Muscle layer of colon (tissue), 2 donors: ENCODE measurements at regions not wholly inside any gene's neighbourhood (a gene's known extent, or its start where the extent isn't known, plus 50 kb on each side); places are given as distances from the start of the nearest gene placed in this dataset.
A peak's percentile ranks its signal among the peaks of the same experiment; 100 is the strongest.
"Not testable (repeated sequence)": the region's sequence is repeated elsewhere in the genome, so short reads cannot be mapped to it uniquely, and the experiment has no call there.

Experiments used
- H3K27ac ChIP-seq: one replicate; pipeline ENCODE4 v1.7.0; 2013; ENCODE audit warnings: low read depth, mild to moderate bottlenecking, low read length, moderate library complexity
- H3K27me3 ChIP-seq, 2 donors: one replicate each; pipeline ENCODE4 v1.7.0; 2013; ENCODE audit warnings: low read length in 2 of 2, mild to moderate bottlenecking in 2 of 2; ENCODE audit not compliant: insufficient read depth in 2 of 2, control insufficient read depth in 1 of 2
- H3K36me3 ChIP-seq: one replicate; pipeline ENCODE4 v1.7.0; 2013; ENCODE audit warnings: mild to moderate bottlenecking, low read length; ENCODE audit not compliant: insufficient read depth
- H3K4me1 ChIP-seq: one replicate; pipeline ENCODE4 v1.7.0; 2013; ENCODE audit warnings: mild to moderate bottlenecking, low read length; ENCODE audit not compliant: insufficient read depth
- H3K4me3 ChIP-seq, 2 donors: one replicate each; pipeline ENCODE4 v1.7.0; 2013; ENCODE audit warnings: low read length in 2 of 2, low read depth in 1 of 2, mild to moderate bottlenecking in 1 of 2, moderate library complexity in 1 of 2
- H3K9ac ChIP-seq: one replicate; pipeline ENCODE4 v1.7.0; 2013; ENCODE audit warnings: low read length
- H3K9me3 ChIP-seq: one replicate; pipeline ENCODE4 v1.7.0; 2013; ENCODE audit warnings: mild to moderate bottlenecking, low read length
- donor health status: abdominal sarcoma.
- donor health status: Adenocarcinoma of cecum.

DNA sequence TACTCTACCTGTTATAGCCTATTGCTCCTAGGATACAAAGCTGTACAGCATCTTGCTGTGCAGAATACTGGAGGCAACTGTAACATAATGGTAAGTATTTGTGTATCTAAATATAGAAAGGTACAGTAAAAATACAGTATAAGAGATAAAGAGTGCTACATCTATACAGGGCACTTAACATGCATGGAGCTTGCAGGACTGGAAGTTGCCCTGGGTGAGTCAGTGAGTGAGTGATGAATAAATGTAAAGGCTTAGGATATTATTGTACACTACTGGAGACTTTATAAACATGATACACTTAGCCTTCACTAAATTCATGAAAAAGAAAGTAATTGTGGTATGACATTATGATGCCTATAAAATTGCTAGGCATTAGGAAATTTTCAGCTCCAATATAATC lies 65.5 kb upstream of the OSMR start:
- Histone ChIP-seq H3K9me3 (no peaks in the 10 kb centered on the region), H3K27ac (no peak overlapping the region), H3K27me3 (no peaks in the 10 kb centered on the region), H3K4me3 (no peak overlapping the region), H3K4me1 (peaks cover 26% of the 10 kb centered on the region), H3K36me3 (no peaks in the 10 kb centered on the region), H3K9ac (no peak overlapping the region)

DNA sequence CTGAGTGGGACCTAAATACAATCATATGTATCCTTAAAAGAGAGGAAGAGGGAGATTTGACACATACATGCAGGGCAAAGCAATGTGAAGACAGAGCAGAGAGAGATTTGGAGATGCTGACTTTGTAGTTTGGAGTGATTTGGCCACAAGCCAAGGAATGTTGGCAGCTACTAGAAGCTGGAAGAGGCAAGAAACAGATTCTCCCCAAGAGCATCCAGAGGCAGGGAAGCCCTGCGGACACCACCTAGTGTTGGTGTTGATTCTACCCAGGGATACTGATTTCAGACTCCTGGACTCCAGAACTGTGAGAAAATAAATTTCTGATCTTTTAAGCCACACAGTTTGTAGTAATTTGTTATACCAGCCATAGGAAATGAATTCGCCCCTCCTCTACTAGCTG lies 64.9 kb upstream of the OSMR start:
- peaks cover 26% of the 10 kb centered on the region for H3K4me1 ChIP-seq
- no peak overlapping the region for H3K27ac ChIP-seq
- no peaks in the 10 kb centered on the region for H3K27me3 ChIP-seq
- H3K36me3 ChIP-seq = no peaks in the 10 kb centered on the region
- H3K9ac ChIP-seq = no peak overlapping the region
- H3K4me3 ChIP-seq = no peak overlapping the region
- no peaks in the 10 kb centered on the region for H3K9me3 ChIP-seq

DNA sequence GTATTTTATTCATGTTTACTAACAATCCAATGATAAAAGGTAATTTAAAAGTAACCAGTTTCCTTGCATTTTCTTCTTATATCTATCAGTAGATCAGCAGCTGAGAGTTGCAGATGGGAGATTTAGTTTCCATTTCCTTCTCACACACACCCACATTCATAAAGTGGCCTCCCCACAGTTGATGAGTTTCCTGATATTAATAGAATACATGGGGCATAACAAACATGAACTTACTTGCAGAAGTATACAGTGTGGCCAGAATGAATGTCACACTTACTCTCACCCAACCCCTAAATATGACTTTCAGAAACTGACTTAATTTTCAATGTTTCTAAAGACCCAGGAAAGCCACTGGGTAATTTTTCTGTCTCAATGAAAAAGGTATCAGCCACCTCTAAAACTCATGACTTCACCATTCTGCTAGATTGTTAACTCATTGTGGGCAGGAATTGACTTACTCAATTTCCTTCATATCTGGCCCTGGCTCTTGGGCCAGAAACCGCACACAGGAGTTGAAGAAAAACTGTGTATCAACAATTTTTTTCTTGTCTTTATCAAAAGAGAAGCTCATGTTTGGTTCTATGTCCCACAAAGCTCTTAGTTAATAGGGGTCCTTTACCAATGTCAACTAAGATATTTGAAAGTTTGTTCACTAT lies 63.5 kb upstream of the OSMR start:
- Histone ChIP-seq H3K36me3 (no peaks in the 10 kb centered on the region), H3K4me1 (peaks cover 26% of the 10 kb centered on the region), H3K4me3 (no peak overlapping the region), H3K27ac (peak overlapping the region; percentile 56), H3K9ac (no peak overlapping the region), H3K9me3 (no peaks in the 10 kb centered on the region), H3K27me3 (no peaks in the 10 kb centered on the region)

DNA sequence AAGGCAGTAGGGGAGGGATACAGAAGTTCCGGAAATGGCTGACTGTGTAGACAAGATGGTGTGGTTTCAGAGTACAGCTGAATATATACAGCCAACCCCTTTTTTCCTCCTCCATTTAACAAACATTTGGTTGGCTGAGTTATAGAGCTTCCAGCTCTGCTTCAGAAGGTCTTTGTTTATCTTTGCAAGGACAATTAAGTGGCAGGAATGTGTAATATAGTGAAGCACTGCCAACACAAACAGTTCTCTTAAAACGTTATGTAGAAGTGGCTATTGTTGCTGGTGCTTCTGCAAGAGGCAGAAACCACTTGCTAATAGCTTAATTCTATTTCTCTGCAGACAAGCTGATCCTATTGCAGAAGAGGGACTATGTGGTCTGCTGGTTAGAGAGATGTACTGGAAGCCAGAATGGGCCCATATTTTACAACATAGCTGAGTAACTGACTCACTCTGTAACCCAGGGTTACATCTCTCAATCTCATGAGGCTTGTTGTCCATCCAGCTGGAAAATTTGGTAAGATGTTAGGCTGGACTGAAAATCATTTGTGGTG lies 62.7 kb upstream of the OSMR start:
- Histone ChIP-seq H3K9me3 (no peaks in the 10 kb centered on the region), H3K27me3 (no peaks in the 10 kb centered on the region), H3K4me3 (no peak overlapping the region), H3K9ac (no peak overlapping the region), H3K36me3 (no peaks in the 10 kb centered on the region), H3K4me1 (peaks cover 26% of the 10 kb centered on the region), H3K27ac (peak overlapping the region; percentile 56)

DNA sequence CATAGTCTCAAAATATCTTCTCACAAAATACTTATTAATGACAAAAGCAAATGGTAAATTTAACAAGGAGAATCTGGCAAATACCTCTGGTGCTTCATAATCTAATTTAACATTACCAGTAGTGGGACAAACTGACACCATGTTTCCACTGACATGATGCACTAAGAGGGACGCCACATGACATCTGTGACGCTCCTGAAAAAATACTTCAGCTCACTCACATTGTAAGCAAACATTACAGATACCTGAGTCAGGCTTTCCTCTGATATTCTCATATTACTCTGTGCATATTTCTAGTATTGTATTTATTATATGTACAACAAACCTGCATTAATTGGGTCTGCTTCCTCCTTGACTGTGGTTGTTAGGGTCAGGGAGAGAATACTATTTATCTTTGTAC lies 56.7 kb upstream of the OSMR start:
- Histone ChIP-seq H3K4me3 (no peak overlapping the region), H3K9ac (no peak overlapping the region), H3K36me3 (no peaks in the 10 kb centered on the region), H3K27me3 (no peaks in the 10 kb centered on the region), H3K27ac (no peak overlapping the region), H3K4me1 (no peaks in the 10 kb centered on the region), H3K9me3 (no peaks in the 10 kb centered on the region)

DNA sequence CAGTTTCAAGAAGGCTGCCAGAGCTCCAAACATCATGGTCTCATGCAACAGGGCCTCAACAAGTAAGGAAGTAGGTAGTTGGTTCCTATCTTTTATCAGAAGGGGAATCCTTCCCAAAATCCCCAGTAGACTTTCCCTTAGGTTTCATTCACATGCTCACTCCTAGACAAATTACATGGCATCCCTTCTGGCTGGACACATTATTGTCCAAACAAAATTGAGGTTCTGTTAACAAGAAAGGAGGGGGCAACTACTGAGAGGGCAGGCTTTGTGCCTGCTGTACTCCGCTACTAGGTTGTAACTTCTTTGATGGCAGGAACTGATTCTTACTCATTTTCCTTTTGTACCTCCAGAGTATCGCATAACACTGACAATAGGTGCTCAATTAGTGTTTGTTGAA lies 56.0 kb upstream of the OSMR start:
- Histone ChIP-seq H3K27ac (no peak overlapping the region), H3K9me3 (no peaks in the 10 kb centered on the region), H3K4me3 (no peak overlapping the region), H3K4me1 (no peaks in the 10 kb centered on the region), H3K27me3 (no peaks in the 10 kb centered on the region), H3K9ac (no peak overlapping the region), H3K36me3 (no peaks in the 10 kb centered on the region)

DNA sequence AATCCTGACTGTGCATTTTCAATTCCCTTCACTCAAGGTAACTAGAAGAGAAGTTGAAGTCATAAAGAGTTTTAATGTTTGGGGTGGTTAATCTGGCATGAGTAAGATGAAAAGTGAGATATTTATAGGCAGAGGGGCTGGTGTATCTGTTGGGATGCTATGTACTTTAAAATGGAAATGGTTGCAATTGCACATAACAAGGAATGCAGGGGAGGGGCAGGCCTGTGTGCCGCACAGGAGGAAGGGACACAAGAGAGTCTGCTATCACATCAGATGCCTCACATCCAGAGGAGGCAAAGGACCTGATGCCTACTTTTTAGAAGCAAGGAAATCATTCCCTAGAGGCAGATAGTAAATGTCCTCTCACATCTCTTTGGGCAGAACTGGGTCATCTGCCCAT lies 55.5 kb upstream of the OSMR start:
- Histone ChIP-seq H3K4me3 (no peak overlapping the region), H3K4me1 (no peaks in the 10 kb centered on the region), H3K9me3 (no peaks in the 10 kb centered on the region), H3K27ac (no peak overlapping the region), H3K9ac (no peak overlapping the region), H3K36me3 (no peaks in the 10 kb centered on the region), H3K27me3 (no peaks in the 10 kb centered on the region)

DNA sequence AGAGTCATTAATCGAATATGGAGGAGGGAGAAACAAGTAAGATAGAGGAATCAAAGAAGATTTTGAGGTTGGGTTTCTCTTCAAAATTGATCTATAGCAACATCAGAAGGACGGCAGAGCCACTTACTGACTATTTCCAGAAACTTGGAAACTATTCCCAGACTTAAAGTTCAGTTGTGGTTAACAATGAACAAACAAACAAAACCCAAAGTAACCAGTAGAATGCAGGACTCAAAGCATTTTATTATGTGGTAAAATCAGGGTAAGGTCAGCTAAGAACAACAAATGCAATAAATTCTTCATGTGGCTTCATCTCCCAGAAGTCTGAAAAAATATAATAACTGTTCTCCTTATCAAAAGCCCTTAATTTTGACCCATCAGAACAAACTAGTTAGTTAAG lies 54.9 kb upstream of the OSMR start:
- no peak overlapping the region for H3K9ac ChIP-seq
- no peaks in the 10 kb centered on the region for H3K27me3 ChIP-seq
- no peaks in the 10 kb centered on the region for H3K9me3 ChIP-seq
- H3K27ac ChIP-seq = no peak overlapping the region
- no peaks in the 10 kb centered on the region for H3K36me3 ChIP-seq
- no peaks in the 10 kb centered on the region for H3K4me1 ChIP-seq
- H3K4me3 ChIP-seq = no peak overlapping the region

DNA sequence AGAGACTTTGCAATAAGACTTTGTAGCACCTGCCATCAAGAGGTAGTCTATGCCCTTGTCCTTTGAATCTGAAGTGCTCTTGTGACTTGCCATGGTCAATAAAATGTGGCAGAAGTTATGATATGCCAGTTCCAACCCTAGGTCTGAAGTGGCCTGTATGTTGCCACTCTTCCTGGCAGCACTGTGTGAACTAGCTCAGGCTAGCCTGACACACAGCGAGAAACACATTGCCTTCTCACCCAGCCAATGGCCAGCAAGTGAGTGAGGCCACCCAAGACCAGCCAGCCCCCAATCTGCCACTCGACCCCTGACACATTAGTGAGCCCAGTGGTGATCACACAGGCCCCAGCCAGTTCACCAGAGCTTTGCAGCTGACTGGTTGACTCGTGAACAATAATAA lies 52.7 kb upstream of the OSMR start:
- Histone ChIP-seq H3K36me3 (no peaks in the 10 kb centered on the region), H3K9me3 (no peaks in the 10 kb centered on the region), H3K4me3 (no peak overlapping the region), H3K27ac (no peak overlapping the region), H3K4me1 (no peaks in the 10 kb centered on the region), H3K9ac (no peak overlapping the region), H3K27me3 (no peaks in the 10 kb centered on the region)

DNA sequence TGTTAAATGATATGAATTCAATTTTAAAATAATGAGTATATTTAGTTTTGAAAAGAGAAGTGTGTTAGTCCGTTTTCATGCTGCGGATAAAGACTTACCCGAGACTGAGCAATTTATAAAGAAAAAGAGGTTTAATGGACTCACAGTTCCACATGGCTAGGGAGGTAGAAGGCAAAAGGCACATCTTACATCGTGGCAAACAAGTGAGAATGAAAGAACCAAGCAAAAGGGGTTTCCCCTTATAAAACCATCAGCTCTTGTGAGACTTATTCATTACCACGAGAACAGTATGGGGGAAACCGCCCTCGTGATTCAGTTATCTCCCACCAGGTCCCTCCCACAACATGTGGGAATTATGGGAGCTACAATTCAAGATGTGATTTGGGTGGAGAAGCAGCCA lies 51.8 kb upstream of the OSMR start:
- H3K36me3 ChIP-seq, H3K4me1 ChIP-seq, H3K4me3 ChIP-seq, H3K27ac ChIP-seq, H3K9ac ChIP-seq, H3K9me3 ChIP-seq, H3K27me3 ChIP-seq: not testable (repeated sequence)

DNA sequence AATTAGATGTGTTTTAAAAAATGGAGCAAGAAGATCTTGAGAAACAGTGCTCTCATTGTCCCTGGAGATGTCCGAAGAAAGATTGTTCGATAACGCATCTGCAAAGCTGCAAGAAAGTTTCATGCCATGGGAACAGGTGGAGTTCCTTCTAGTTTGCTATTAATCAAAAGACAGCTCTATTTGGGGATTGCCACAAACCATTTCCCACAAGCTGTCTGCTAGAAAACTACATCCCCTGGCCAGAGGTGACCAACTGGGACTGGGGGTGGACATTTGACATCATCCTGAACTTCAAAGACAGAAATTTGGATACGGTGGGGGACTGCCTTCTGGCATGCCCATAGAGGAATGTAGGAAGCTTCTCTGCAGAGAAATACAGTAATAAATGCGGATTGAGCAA lies 50.8 kb upstream of the OSMR start:
- no peaks in the 10 kb centered on the region for H3K36me3 ChIP-seq
- H3K9me3 ChIP-seq = no peaks in the 10 kb centered on the region
- H3K4me3 ChIP-seq = no peak overlapping the region
- H3K27ac ChIP-seq = no peak overlapping the region
- no peaks in the 10 kb centered on the region for H3K27me3 ChIP-seq
- peaks cover under 1% of the 10 kb centered on the region for H3K4me1 ChIP-seq
- H3K9ac ChIP-seq = no peak overlapping the region

DNA sequence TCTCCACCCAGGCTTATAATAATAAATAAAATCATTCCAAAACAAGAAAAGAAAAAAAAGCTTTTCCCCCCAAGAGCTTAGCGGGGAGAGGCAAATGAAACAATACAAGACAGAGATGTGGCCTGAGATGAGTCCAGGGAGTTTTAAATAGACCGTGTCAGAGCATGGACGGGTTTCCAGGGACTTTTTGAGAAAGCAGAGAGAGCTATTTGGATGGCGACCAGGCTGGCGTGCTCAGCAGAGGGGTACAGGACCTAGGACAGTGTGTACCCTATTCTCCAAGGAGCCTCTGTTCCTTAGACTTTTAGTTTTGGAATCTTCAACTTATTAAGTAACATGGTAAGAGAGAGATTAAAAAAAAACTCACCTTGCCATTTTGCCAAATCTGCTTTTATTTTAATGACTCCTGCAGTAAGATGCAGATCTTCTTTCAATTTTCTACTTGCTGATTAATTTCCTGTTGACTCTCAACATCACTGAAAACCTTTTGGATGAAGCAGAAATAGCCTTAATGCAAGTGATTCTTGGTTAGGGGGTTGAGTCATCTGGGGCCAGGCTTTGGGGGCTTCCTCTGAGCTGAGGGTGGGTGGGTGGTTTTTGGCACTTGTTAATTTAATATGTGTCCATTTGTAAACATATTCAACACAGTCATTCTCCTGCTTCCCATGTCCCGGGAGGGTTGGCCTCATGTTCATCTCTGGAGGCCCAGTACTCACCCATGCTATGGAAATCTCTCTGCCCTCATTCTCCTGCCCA lies 49.6 kb upstream of the OSMR start:
- Histone ChIP-seq H3K9me3 (no peaks in the 10 kb centered on the region), H3K9ac (no peak overlapping the region), H3K4me1 (peaks cover 3% of the 10 kb centered on the region), H3K27ac (no peak overlapping the region), H3K4me3 (no peak overlapping the region), H3K36me3 (no peaks in the 10 kb centered on the region), H3K27me3 (no peaks in the 10 kb centered on the region)
